ENCODE measurements at regions not wholly inside any gene's neighbourhood (a gene's known extent, or its start where the extent isn't known, plus 50 kb on each side); places are given as distances from the start of the nearest gene placed in this dataset.

GRCh38 chr14:98853063-98853729, 418.8 kb downstream of the BCL11B start (continued):
- TF ChIP-seq ATF2 (CRISPR knock-in tag; IDR thresholded peaks at IDR 0.05) (no peak), KLF6 (CRISPR knock-in tag; IDR thresholded peaks at IDR 0.05) (no peak), ZBTB7A (CRISPR knock-in tag; IDR thresholded peaks at IDR 0.05) (no peak), RBM39 (IDR thresholded peaks at IDR 0.05; ENCODE audit: low read depth, low read length, poor library complexity, severe bottlenecking) (no peak), SRSF9 (IDR thresholded peaks at IDR 0.05; ENCODE audit: borderline replicate concordance, insufficient read depth, low read depth, low read length, poor library complexity, severe bottlenecking) (no peak)

- in situ Hi-C loops (cut with HindIII; ENCODE audit: extremely low pct_ligation_motif_present, low pct_unique_long_range_greater_than_20kb) (no loop called here), intact Hi-C loops (cut with micrococcal nuclease; ENCODE audit: unreplicated experiment) (no loop called here)
- POLR2A ChIA-PET = no interaction called here
- peaks cover 0 to 3% of the 10 kb centered on the region in 2 experiments; a peak in 1 of 5 replicates for H3K27me3 ChIP-seq (ENCODE audit: control insufficient read depth in 1 of 2, insufficient read depth in 2 of 2, low read length in 2 of 2)
- H3K79me2 ChIP-seq (ENCODE audit: insufficient read depth, low read length) = no peaks in the 10 kb centered on the region
- no peaks in the 10 kb centered on the region for H3K9me3 ChIP-seq (ENCODE audit: low read length)
- H3K36me3 ChIP-seq (replicated peaks in 1 of 2; ENCODE audit: control insufficient read depth in 1 of 2, insufficient read depth in 2 of 2, low read length in 2 of 2) = no peaks in the 10 kb centered on the region
- H3K27ac ChIP-seq (ENCODE audit: extremely low read length, insufficient read depth, low read length) = no peak overlapping the region
- CTCF ChIA-PET (ENCODE audit: low intra/inter-chr PET ratio, low total read pairs) = no interaction called here
- TF ChIP-seq NR2F2 (IDR thresholded peaks at IDR 0.05; ENCODE audit: borderline replicate concordance, low read depth) (no peak), KDM3A (CRISPR knock-in tag; IDR thresholded peaks at IDR 0.05; ENCODE audit: low read depth) (no peak), HIVEP1 (CRISPR knock-in tag; IDR thresholded peaks at IDR 0.05) (no peak), BCL3 (CRISPR knock-in tag; IDR thresholded peaks at IDR 0.05) (no peak), ZNF572 (CRISPR knock-in tag; IDR thresholded peaks at IDR 0.05) (no peak)
- no peak for DNase-seq (ENCODE audit: low spot score)
- H3K4me2 ChIP-seq (ENCODE audit: low read depth, low read length) = no peak overlapping the region
- BruUV-seq (replicated peaks) = no TSS peak
- H3K4me3 ChIP-seq (replicated peaks in 1 of 3; ENCODE audit: insufficient read depth in 1 of 3, low read depth in 2 of 3, low read length in 3 of 3) = no peak overlapping the region
- no peak overlapping the region for H2AFZ ChIP-seq (ENCODE audit: low read length)
- H3K4me1 ChIP-seq (ENCODE audit: insufficient read depth, low read length) = no peaks in the 10 kb centered on the region
- no peak for FAIRE-seq
- ATAC-seq = no peak
- no peak overlapping the region for H3K9ac ChIP-seq (ENCODE audit: insufficient read depth, low read depth, low read length)
- no peaks in the 10 kb centered on the region for H4K20me1 ChIP-seq (ENCODE audit: insufficient read depth, low read length)
- WGBS (ENCODE audit: low lambda C conversion rate) = 45% methylated on average over 13 of the region's 13 CpGs
Measured at GRCh38 chr14:98855926-98856715, 415.9 kb downstream of the BCL11B start.

Measured in HepG2 (cell line).